Epithelial cell of proximal tubule (primary cell): ENCODE measurements at regions not wholly inside any gene's neighbourhood (a gene's known extent, or its start where the extent isn't known, plus 50 kb on each side); places are given as distances from the start of the nearest gene placed in this dataset.

Experiments
- DNase-seq: peaks from one replicate; pipeline ENCODE4 v3.0.0-alpha.2; 2011; ENCODE audit warnings: low read depth
- H3K4me3 ChIP-seq: 2 replicates; pipeline ENCODE4 v1.5.1; 2011; ENCODE audit warnings: low read depth, mild to moderate bottlenecking, low read length
- CTCF ChIP-seq: conservative IDR thresholded peaks from 2 replicates; pipeline ENCODE4 v1.5.1; 2012; ENCODE audit warnings: low read depth, mild to moderate bottlenecking, low read length

GRCh38 chr6:24995270-24995669 is 59.5 kb upstream of the RIPOR2 start:
- TF ChIP-seq CTCF, result no peak

GRCh38 chr6:24996269-24996836 is 60.6 kb upstream of the RIPOR2 start:
- H3K4me3 ChIP-seq, result no peak overlapping the region
- no peak for TF ChIP-seq CTCF
- DNase-seq, result no peak

More at GRCh38 chr6:24995270-24995669, 59.5 kb upstream of the RIPOR2 start:
- DNase-seq, result no peak
- no peak overlapping the region for H3K4me3 ChIP-seq

GRCh38 chr6:24997231-24997630 is 61.5 kb upstream of the RIPOR2 start:
- DNase-seq, result no peak
- no peak for TF ChIP-seq CTCF
- H3K4me3 ChIP-seq, result no peak overlapping the region

GRCh38 chr6:24997905-24998304 is 62.1 kb upstream of the RIPOR2 start:
- no peak overlapping the region for H3K4me3 ChIP-seq
- TF ChIP-seq CTCF, result no peak
- no peak for DNase-seq

GRCh38 chr6:25002326-25003091 is 66.7 kb upstream of the RIPOR2 start:
- no peak for DNase-seq
- H3K4me3 ChIP-seq, result no peak overlapping the region
- no peak for TF ChIP-seq CTCF

- TF ChIP-seq CTCF, result no peak
- H3K4me3 ChIP-seq, result no peak overlapping the region
- DNase-seq, result no peak
These were observed 68.6 kb upstream of the RIPOR2 start for GRCh38 chr6:25004357-25004756.

- DNase-seq, result no peak
- no peak for TF ChIP-seq CTCF
- no peak overlapping the region for H3K4me3 ChIP-seq
These were observed 69.2 kb upstream of the RIPOR2 start for GRCh38 chr6:25005010-25005409.
